H9 (cell line): ENCODE measurements at regions not wholly inside any gene's neighbourhood (a gene's known extent, or its start where the extent isn't known, plus 50 kb on each side); places are given as distances from the start of the nearest gene placed in this dataset.

ENCODE experiments used
- DNase-seq: peaks from one replicate; pipeline ENCODE4 v3.0.0-alpha.2; 2017
- H2AFZ ChIP-seq: one replicate; pipeline ENCODE4 v1.6.1; 2013; ENCODE audit warnings: mild to moderate bottlenecking, low read length, control low read depth, moderate library complexity
- H2AK5ac ChIP-seq: 2 replicates; pipeline ENCODE4 v1.6.1; 2013; ENCODE audit warnings: low read length, control low read depth, mixed read lengths; ENCODE audit not compliant: insufficient read length
- H2BK120ac ChIP-seq: one replicate; pipeline ENCODE4 v1.6.1; 2013; ENCODE audit warnings: low read depth, mild to moderate bottlenecking, low read length, control low read depth, inconsistent platforms; ENCODE audit not compliant: poor library complexity, severe bottlenecking
- H2BK12ac ChIP-seq: 2 replicates; pipeline ENCODE4 v1.6.1; 2013; ENCODE audit warnings: low read length, control low read depth, mixed read lengths, low read depth; ENCODE audit not compliant: insufficient read length
- H2BK15ac ChIP-seq: 2 replicates; pipeline ENCODE4 v1.6.1; 2013; ENCODE audit warnings: low read depth, low read length, control low read depth
- H2BK20ac ChIP-seq: one replicate; pipeline ENCODE4 v1.6.1; 2013; ENCODE audit warnings: low read depth, mild to moderate bottlenecking, low read length, control low read depth, inconsistent platforms; ENCODE audit not compliant: poor library complexity, severe bottlenecking
- H2BK5ac ChIP-seq: 2 replicates; pipeline ENCODE4 v1.6.1; 2013; ENCODE audit warnings: low read length, control low read depth, mixed read lengths; ENCODE audit not compliant: insufficient read length
- H3K14ac ChIP-seq: 2 replicates; pipeline ENCODE4 v1.6.1; 2013; ENCODE audit warnings: low read length, control low read depth; ENCODE audit not compliant: insufficient read depth
- H3K18ac ChIP-seq: 2 replicates; pipeline ENCODE4 v1.6.1; 2013; ENCODE audit warnings: low read depth, mild to moderate bottlenecking, mixed read lengths, low read length, control low read depth; ENCODE audit not compliant: insufficient read length
- H3K23ac ChIP-seq: 2 replicates; pipeline ENCODE4 v1.6.1; 2013; ENCODE audit warnings: low read length, control low read depth, mixed read lengths, low read depth; ENCODE audit not compliant: insufficient read length
- H3K23me2 ChIP-seq: 2 replicates; pipeline ENCODE4 v1.6.1; 2013; ENCODE audit warnings: low read depth, mild to moderate bottlenecking, mixed read lengths, low read length, control low read depth; ENCODE audit not compliant: insufficient read length, poor library complexity, severe bottlenecking
- H3K27ac ChIP-seq: 2 replicates; pipeline ENCODE4 v1.5.1; 2013; ENCODE audit warnings: low read length, control low read depth, mixed read lengths, low read depth; ENCODE audit not compliant: insufficient read length
- H3K27me3 ChIP-seq: 2 replicates; pipeline ENCODE4 v1.6.1; 2013; ENCODE audit warnings: low read length, control low read depth, inconsistent platforms; ENCODE audit not compliant: insufficient read depth
- H3K4ac ChIP-seq: 2 replicates; pipeline ENCODE4 v1.6.1; 2013; ENCODE audit warnings: low read depth, mild to moderate bottlenecking, control low read depth, inconsistent platforms, low read length, moderate library complexity
- H3K4me1 ChIP-seq: 2 replicates; pipeline ENCODE4 v1.6.1; 2013; ENCODE audit warnings: low read length, control low read depth, inconsistent platforms; ENCODE audit not compliant: insufficient read depth
- H3K4me2 ChIP-seq: 2 replicates; pipeline ENCODE4 v1.6.1; 2013; ENCODE audit warnings: low read length, control low read depth, mixed read lengths; ENCODE audit not compliant: insufficient read length, insufficient read depth
- H3K56ac ChIP-seq: 2 replicates; pipeline ENCODE4 v1.6.1; 2013; ENCODE audit warnings: low read depth, mild to moderate bottlenecking, mixed read lengths, low read length, control low read depth; ENCODE audit not compliant: insufficient read length
- H3K79me1 ChIP-seq: 2 replicates; pipeline ENCODE4 v1.6.1; 2013; ENCODE audit warnings: low read depth, mild to moderate bottlenecking, moderate library complexity, low read length, control low read depth, inconsistent platforms; ENCODE audit not compliant: insufficient read depth, poor library complexity, severe bottlenecking
- H3K79me2 ChIP-seq: 2 replicates; pipeline ENCODE4 v1.6.1; 2013; ENCODE audit warnings: low read length, control low read depth, inconsistent platforms; ENCODE audit not compliant: insufficient read depth
- H3K9ac ChIP-seq: 2 replicates; pipeline ENCODE4 v1.6.1; 2013; ENCODE audit warnings: low read length, control low read depth, mixed read lengths; ENCODE audit not compliant: insufficient read length; ENCODE audit errors: extremely low read depth
- H3K9me3 ChIP-seq: one replicate; pipeline ENCODE4 v1.6.1; 2013; ENCODE audit warnings: low read depth, low read length, inconsistent platforms; ENCODE audit not compliant: control insufficient read depth
- H3T11ph ChIP-seq: one replicate; pipeline ENCODE4 v1.6.1; 2013; ENCODE audit warnings: mild to moderate bottlenecking, low read length, control low read depth, inconsistent platforms
- H4K20me1 ChIP-seq: one replicate; pipeline ENCODE4 v1.6.1; 2013; ENCODE audit not compliant: control insufficient read depth, insufficient read length, insufficient read depth
- H4K5ac ChIP-seq: 2 replicates; pipeline ENCODE4 v1.6.1; 2013; ENCODE audit warnings: low read depth, mild to moderate bottlenecking, mixed read lengths, low read length, control low read depth; ENCODE audit not compliant: insufficient read length
- H4K8ac ChIP-seq: replicated peaks from 2 replicates; pipeline ENCODE4 v1.6.1; 2013; ENCODE audit warnings: low read length, control low read depth, mixed read lengths, low read depth; ENCODE audit not compliant: insufficient read length
- H4K91ac ChIP-seq: 2 replicates; pipeline ENCODE4 v1.6.1; 2013; ENCODE audit warnings: low read depth, mild to moderate bottlenecking, moderate library complexity, mixed read lengths, low read length, control low read depth; ENCODE audit not compliant: insufficient read length
- H3K27ac Mint-ChIP-seq, 3 experiments: 2 replicates in 2 of 3; 3 replicates in 1 of 3; pipeline ENCODE4 v1.8.0; 2020 to 2021; ENCODE audit warnings: mixed read lengths in 3 of 3, mild to moderate bottlenecking in 1 of 3, moderate library complexity in 1 of 3
- H3K27me3 Mint-ChIP-seq: 2 replicates; pipeline ENCODE4 v1.8.0; 2021; ENCODE audit warnings: low read depth, mild to moderate bottlenecking, moderate library complexity, mixed read lengths
- H3K36me3 Mint-ChIP-seq, 3 experiments: 2 replicates in 2 of 3; 3 replicates in 1 of 3; pipeline ENCODE4 v1.8.0; 2020 to 2021; ENCODE audit warnings: low read depth in 3 of 3, mixed read lengths in 3 of 3; ENCODE audit not compliant: insufficient read depth in 1 of 3
- H3K4me1 Mint-ChIP-seq, 2 experiments: 2 replicates each; pipeline ENCODE4 v1.8.0; 2020; ENCODE audit warnings: mixed read lengths in 2 of 2
- H3K4me3 Mint-ChIP-seq, 2 experiments: 2 replicates in 1 of 2; 3 replicates in 1 of 2; pipeline ENCODE4 v1.8.0; 2020 to 2021; ENCODE audit warnings: mild to moderate bottlenecking in 2 of 2, mixed read lengths in 2 of 2, moderate library complexity in 1 of 2
- H3K9me3 Mint-ChIP-seq, 2 experiments: 2 replicates in 1 of 2; 3 replicates in 1 of 2; pipeline ENCODE4 v1.8.0; 2020; ENCODE audit warnings: mild to moderate bottlenecking in 2 of 2, mixed read lengths in 2 of 2, moderate library complexity in 1 of 2
- CTCF ChIP-seq: fragments of 200-600 bp; sonication (generic); conservative IDR thresholded peaks from 3 replicates; pipeline ENCODE4 v1.8.0; 2021; ENCODE audit warnings: antibody characterized with exemption, mild to moderate bottlenecking
- WGBS: extraction: QIAGEN DNeasy Blood & Tissue Kit; methylation state at CpG from one replicate; pipeline ENCODE4 v1.1.7; 2013; ENCODE audit warnings: missing lambda C conversion rate, low lambda C conversion rate, mixed read lengths; ENCODE audit not compliant: insufficient read length; ENCODE audit errors: extremely low coverage; 5-methylcytosine and 5-hydroxymethylcytosine counted together

DNA sequence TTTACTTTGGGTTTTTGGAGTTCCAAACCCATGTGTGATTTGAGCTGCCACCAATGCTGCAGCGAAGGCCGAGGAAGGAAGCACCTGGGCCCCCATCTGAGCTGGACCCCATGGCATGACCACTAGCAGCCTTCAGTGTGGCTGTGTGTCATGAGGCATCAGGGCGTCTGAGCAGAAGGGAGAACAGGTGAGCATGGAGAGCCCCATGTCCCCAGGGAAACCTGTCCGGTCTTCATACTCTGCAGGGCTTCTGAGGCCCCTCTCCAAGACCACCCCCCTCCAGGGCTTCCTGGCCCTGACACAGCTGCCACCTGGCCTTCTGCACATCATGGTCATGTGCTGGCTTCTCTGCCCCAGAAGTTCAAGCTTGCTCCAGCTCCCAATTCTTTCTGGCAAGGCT is 169.1 kb upstream of the CST7 start:
- Histone ChIP-seq H3K27ac (no peak overlapping the region), H2BK20ac (no peak overlapping the region), H3K14ac (no peak overlapping the region), H3K79me2 (no peaks in the 10 kb centered on the region), H3K9me3 (no peaks in the 10 kb centered on the region), H3K18ac (no peak overlapping the region), H4K20me1 (no peaks in the 10 kb centered on the region), H4K91ac (no peak overlapping the region), H4K8ac (no peak overlapping the region), H2AK5ac (no peak overlapping the region), H3K27me3 (no peaks in the 10 kb centered on the region), H2AFZ (no peak overlapping the region), H2BK5ac (no peak overlapping the region), H3K23ac (no peak overlapping the region), H3K56ac (no peak overlapping the region), H2BK15ac (no peak overlapping the region), H4K5ac (no peak overlapping the region), H3T11ph (no peak overlapping the region), H3K4me2 (no peak overlapping the region), H3K4ac (no peak overlapping the region), H3K79me1 (no peaks in the 10 kb centered on the region), H3K9ac (no peak overlapping the region), H3K4me1 (no peaks in the 10 kb centered on the region), H2BK120ac (no peak overlapping the region), H2BK12ac (no peak overlapping the region), H3K23me2 (no peaks in the 10 kb centered on the region)
- H3K36me3 Mint-ChIP-seq: peaks cover 0 to 7% (median 4%) of the 10 kb centered on the region in 3 experiments; a peak in 3 of 7 replicates
- DNase-seq: peak; percentile 7
- no peak overlapping the region for H3K27ac Mint-ChIP-seq
- no CpG with 5 or more reads among the region's 4 CpGs for WGBS
- H3K27me3 Mint-ChIP-seq: no peaks in the 10 kb centered on the region
- peaks cover 6 to 7% of the 10 kb centered on the region in 2 experiments; a peak in 3 of 4 replicates for H3K4me1 Mint-ChIP-seq
- peaks cover 7 to 9% of the 10 kb centered on the region in 2 experiments; a peak in 3 of 5 replicates for H3K9me3 Mint-ChIP-seq
- no peak overlapping the region for H3K4me3 Mint-ChIP-seq
- TF ChIP-seq CTCF: no peak
